ENCODE measurements at regions not wholly inside any gene's neighbourhood (a gene's known extent, or its start where the extent isn't known, plus 50 kb on each side); places are given as distances from the start of the nearest gene placed in this dataset.

DNA sequence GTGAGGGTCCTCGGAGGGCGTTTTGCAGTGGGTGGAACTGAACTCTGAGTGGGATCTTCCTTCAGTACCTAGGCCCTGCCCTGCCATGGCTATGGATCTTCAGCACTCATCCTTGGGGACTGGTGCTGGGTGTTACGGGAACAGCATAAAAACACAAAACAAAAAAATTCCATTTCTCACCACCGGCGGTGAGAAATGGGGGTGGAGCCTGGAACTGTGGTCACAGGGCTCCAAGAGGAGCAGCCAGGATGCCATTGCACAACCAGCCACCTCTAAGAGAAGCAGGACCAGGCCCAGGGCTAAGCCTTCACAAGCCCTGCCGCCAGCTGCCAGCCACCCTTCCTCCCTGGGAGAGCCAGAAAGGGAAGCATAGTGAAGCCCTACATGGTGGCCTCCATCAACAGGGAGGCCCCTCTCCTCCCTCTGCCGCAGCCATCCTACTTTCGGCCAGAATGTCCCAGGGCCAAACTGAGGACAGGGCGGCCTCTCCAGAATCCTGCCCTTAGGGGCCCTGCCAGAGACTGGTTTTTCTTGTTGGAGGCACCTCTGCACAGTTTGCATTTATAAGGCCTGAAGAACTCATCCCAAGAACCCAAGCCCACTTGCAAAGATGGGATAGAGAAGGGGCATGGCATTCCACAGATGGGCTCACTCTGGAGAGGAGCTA, 76.5 kb downstream of the VCPKMT start:
- DNase-seq, result no peak

DNA sequence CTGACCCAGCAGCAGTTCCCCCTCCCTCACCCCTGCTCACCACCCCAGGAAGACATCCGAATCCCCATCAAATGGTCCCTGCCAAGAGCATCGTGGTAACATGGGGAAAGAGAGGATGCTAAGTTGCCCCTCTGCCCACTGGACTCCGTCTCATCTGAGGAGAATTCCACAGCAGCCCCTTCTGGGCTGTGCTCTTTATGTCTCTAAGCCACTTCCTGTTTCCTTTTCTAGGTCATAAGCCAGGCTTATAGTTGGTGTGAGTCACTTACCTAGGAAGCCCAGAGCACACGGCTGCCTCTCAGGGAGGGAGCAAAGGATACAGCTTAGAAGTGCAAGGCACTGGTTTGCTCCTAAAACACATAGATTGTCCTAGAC, 76.0 kb downstream of the VCPKMT start:
- DNase-seq, result no peak

DNA sequence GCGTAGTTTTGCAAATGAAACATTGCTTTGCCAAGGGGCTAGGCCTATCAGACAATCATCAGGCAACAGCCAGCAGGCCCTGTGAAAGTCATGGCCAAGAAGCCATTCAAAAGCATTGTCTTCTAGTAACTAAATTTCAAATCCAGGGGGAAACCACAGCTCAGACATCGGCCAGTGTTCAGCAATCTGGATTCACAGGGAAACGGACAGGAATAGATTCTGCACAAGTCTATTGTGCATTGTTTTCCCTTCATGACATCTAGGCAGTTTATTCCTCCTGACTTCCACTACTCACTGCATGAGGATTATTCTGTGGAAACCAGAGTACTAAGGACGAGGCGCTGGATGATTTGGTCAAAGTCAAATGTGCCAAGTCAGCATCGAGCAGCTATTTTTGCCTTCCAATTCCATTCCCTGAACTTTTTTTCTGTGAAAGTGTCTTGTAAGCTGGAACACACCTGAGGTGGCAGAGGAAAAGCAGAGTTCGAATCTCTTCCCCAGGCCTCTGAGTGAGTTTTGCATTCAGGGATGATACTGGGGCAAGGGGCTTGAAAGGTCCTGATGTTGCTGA, 75.4 kb downstream of the VCPKMT start:
- no peak for DNase-seq

DNA sequence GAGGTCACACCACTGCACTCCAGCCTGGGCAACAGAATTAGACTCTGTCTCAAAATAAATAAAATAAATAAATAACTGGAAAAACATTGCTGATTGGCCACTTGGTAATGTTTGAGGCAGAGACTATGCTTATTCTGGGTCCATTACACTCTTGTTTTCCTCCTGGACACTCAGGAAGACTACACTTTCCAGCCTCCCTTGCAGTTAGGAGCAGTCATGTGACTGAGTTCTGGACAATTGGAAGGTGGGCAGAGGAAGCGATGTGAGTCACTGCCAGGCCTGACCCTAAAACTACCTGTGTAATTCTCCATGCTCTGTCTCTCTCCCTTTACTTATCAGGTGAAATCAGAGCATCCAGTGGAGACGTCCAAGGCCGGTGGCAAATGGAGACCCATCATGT, 74.4 kb downstream of the VCPKMT start:
- DNase-seq, result no peak

DNA sequence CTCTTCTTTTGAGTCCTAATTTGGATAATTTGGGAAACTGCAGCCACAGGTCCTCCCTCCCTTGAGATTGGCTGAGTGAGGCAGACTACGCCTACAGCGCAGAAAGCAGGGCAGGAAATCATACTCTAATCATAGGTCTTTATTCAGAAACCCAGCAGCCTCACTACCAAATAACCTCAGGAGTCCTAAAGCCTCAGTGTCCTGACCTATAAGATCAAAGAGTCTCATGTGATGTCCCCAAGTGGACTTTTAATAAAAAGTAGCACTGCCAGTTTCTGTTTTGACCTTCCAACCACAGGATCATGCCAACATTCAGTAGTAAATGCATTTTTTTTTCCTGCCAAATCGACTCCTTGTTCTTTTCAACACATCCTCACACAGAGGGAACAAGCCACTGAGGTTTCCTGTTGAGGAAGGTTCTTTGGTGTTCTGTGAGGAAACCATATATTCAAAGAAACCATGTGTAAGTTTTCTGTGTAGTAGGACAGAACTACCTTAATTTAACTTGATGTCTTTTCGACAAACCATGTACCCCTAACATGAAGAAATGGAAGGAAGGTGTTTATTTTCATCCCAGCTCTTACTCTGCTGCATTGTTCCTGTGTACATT, 72.2 kb downstream of the VCPKMT start:
- DNase-seq, result no peak

DNA sequence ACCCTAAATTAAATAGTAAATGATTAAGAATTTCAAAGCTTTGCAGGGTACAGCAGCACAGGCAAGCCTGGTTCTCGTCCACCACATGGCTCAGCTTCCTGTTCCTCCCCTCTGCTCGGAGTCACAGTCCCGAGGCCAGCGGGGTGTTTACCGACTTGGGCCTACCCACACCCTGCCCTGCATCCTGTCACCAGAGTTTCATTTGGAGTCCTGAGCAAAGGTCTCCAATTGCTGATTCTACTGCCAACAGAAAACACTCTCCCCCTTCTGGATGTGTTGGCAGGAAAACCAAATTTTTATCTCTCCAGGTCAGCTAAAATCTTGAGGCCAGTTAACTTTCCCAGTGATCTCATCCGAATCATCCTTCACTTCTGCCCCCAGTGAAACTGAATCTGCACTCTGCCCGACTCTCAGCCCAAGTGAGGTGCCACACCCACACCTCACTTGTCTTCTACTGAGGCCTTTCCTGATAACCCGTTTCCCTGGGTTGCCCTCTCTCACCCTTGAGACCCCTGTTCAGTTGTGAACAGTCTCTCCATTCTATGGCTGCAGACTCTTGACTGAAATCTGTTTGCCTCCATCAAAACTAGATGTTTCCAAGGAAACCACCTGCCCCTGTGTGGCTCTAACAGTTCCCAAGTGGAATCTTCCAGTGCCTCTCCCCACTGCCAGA, 71.2 kb downstream of the VCPKMT start:
- no peak for DNase-seq

DNA sequence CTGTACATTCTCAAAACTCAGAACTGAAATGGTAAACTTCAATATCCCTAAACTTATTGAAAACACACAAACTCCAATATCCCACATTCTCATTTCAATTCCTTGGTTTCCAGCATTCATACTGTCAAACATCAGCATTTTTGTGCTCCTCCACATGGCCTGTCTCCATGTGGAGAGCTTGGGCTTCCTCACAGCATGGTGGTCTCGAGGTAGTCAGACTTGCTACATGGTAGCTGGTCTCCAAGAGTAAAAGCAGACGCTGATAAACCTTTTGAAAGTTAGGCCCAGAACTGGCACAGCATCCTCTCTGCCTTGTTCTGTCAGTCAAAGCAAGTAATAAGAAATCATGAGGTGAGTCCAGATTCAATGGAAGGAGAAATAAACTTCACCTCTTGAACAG, 70.5 kb downstream of the VCPKMT start:
- DNase-seq, result no peak

DNA sequence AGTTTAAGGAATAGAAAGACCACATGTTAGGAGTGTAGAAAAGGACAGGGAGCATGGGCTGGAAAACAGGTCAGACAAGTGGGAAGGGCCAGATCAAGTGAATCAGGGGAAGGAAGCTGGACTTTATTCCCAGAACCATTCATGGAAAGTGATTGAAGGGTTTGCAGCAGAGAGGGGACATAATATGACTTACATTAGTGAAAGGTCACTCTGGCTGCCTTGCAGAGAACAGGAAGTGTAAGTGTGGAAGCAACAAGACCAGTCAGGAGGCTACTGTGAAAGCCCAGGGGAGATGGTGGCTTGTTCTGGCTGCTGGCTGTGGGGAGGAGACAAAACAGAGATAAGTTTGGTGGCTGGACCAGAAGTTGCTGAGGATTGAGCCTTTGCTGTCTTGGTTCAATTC, 69.1 kb downstream of the VCPKMT start:
- no peak for DNase-seq

DNA sequence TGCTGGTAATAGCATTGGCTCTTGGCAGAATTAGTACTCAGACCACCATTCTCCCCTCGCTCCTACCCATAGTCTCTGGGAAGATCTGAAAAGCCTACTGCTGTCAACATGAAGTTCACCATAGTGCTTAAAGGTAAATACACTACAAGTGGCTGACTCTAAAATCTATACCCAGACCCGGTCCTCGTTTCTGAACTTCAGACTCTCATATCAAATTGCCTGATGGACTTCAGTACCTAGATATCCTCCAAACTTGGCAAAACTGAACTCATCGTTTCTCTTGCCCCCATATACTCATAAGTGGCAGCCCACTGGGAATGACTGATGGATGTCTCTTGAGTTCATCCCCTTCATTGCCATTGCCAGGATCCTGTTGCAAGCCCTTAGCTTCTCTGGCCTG, 67.3 kb downstream of the VCPKMT start:
- no peak for DNase-seq

DNA sequence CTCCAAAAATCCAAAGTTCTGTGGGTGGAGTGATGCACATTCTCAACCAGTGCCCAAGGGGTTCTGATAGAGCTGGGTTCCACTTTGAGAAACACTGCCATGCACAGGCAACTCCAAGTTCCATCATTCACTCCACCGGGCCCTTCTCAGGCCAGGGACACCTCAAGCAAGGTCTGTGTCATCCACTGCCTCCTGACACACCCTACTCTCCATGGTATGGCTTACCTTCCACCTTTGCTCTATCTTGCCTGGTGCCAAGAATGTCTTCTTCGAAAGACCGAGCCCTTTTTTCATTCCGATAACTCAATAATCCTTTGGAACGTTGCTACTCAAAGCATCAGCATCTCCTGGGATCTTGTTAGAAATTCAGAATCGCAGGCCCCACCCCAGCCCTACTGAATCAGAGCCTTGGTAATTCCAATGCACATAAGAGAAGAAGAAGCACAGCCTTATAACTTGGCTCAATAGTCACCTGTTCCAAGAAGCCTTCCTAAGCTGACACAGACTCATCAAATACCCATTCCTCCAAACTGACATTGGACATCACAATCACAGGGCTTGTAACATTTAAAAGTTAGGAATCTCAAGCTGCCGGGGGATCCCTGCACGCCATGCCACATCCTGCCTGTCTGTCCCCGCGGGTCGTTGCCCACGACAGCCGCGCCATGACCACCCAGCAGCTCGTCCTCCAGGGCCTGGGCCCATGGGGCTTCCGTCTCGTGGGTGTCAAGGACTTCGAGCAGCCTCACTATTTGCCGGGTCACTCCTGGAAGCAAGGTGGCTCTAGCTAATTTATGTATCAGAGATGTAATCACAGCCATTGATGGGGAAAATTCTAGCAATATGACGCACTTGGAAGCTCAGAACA, 66.4 kb downstream of the VCPKMT start:
- DNase-seq, result no peak

DNA sequence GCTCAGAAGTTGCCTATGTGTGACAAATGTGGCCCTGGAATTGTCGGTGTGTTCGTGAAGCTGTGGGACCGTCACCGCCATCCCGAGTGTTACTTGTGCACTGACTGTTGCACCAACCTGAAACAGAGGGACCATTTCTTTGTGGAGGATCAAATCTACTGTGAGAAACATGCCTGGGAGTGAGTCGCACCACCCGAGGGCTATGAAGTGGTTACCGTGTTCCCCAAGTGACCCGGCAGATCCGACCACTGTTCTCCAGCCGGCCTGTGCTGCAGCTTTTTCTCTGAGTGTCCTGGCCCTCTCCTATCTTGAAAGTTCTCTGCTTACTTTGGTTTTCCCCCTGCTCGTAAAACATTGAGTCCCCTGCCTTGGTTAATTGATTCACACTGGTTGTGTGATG, 65.3 kb downstream of the VCPKMT start:
- no peak for DNase-seq

DNA sequence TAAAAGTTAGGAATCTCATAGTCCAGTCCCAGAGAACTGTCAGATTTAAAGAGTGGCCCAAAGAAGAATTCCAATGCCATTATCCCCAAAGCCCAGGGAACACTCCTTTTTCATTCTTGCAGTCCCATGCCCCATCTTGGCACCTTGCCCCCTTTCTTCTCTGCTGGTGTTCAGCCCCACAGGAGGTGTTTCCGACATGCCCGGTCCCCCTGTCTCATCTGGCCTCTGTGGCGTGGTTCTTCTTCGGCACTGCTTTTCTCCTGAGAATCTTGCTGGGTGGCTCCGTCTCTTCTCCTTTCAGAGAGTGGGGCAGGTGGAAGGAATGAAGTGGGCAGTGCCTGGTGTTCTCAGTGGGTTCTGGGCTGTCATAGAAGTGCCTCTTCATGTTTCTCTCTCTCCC, 64.7 kb downstream of the VCPKMT start:
- no peak for DNase-seq

DNA sequence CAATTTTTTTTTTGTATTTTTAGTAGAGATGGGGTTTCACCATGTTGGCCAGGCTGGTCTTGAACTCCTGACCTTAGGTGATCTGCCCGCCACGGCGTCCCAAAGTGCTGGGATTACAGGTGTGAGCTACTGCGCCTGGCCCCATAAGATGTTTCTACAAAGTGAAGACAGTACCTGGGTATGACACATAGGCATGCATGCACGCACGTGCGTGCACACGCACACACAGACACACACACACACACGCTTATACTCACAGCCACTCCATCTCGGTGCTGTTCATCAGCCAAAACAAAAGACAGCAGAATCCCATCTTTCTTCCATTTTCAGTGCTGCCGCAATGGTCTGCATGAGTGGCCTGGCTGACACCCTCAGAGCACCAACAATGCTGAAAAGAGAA, 63.9 kb downstream of the VCPKMT start:
- no peak for DNase-seq

DNA sequence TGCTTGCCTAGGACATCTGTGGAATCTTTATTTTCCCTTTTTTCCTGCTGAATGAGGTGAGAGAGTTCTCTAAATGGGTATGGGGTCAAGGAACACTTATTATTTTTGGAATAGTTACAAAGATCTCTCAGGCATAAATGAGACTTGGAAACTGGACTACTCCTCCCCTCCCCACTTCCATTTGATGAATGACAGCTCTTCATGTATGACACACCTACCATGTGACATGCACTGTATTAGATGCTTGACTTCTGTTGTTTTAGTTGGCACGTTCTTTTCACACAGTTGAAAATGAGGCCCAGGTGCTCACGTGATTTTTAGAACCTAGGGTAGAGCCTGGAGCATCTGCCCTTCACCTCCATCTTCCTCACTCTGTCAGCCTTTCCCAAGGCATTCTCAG, 62.4 kb downstream of the VCPKMT start:
- DNase-seq, result no peak

DNA sequence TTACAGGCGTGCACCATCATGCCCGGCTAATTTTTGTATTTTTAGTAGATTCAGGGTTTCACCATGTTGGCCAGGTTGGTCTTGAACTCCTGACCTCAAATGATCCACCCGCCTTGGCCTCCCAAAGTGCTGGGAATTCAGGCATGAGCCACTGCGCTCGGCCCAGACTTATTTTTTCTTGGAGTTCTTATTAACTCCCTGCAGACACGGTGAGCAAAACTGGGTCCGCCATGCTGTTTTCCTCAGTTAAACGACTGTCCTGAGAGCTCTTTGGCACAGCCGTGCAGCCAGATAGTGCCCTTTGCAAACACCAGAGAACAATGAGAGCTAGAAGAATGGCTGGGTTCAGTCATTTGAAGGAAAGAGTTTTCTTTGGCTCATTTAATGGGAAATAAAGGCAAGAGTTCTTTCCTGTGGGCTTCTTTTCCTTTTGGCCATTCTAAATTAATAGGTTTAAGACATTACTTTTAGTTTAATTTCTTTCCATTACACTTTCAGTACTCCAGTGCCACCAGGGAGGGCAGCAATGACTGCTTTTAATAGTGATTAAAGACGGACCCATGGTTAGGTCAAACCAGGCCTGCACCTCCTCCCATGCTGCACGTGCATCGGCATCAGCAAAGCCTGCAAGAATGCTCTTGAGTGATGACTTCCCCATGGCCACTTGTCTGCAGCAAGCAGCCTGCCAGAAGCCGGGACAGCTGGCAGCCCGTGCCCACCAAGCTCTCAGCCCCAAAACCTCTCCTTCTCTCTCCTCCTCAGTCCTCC, 60.7 kb downstream of the VCPKMT start:
- no peak for DNase-seq

DNA sequence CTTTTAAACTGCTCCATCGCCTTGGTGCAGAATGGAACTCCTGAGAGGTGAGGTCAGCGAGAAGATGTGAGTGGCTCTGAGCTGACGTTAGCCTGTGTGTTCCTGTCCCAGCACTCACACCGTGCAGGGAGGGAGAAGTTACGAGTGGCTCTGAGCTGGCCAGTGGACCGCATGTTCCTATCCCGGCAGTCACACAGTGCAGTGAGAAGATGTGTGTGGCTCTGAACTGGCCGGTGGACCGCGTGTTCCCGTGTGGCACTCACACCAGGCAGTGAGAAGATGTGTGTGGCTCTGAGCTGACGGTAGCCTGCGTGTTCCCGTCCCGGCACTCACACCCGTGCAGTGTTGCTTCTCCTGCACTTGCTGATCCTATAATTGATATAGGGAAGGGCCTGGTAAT, 59.9 kb downstream of the VCPKMT start:
- DNase-seq, result no peak

DNA sequence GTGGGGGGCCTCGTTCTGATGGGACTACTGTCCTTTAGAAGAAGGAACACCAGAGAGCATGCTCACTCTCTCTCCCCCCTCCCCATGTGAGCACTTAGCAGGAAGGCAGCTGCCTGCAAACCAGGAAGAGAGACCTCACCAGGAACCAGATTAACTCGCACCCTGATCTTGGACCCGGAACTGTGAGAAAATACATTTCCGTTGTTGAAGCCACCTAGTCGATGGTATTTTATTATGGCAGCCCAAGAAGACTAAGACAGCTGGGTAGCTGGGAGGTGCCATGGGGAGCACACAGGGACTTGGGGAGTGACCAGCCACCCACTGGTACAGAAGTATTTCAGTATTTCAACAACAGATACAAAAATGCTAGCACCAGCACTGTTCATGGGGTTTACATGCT, 59.0 kb downstream of the VCPKMT start:
- no peak for DNase-seq

DNA sequence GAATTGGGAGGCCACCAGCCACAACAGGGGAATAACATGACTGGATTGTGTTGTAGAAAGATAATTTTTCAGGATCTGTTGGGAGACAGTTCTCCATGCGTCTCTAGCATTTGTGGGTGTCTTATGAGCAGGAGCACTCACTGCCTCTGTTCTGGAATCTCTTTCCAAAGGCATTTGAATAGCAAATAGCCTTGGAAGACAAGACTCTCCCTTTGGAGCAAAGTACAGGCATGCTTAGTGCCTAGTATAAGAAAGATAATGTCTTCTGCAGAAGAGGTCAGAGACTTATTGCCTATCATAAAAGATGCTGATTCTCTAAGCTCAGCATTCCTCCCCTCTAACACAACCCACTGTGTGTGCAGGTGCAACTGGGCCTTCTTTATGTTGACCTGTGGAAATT, 58.3 kb downstream of the VCPKMT start:
- DNase-seq, result no peak
